HFF-Myc (cell line): ENCODE measurements at regions not wholly inside any gene's neighbourhood (a gene's known extent, or its start where the extent isn't known, plus 50 kb on each side); places are given as distances from the start of the nearest gene placed in this dataset.
A peak's percentile ranks its signal among the peaks of the same experiment; 100 is the strongest.
"Not testable (repeated sequence)": the region's sequence is repeated elsewhere in the genome, so short reads cannot be mapped to it uniquely, and the experiment has no call there.

Experiments
- DNase-seq: peaks from one replicate; pipeline ENCODE4 v3.0.0-alpha.2; 2011; ENCODE audit warnings: low read depth; ENCODE audit errors: extremely low read depth
- H3K4me3 ChIP-seq: replicated peaks from 2 replicates; pipeline ENCODE4 v1.5.1; 2011; ENCODE audit warnings: low read depth, mild to moderate bottlenecking, control low read depth, low read length

GRCh38 chr10:46733635-46734261 is 154.8 kb downstream of the SYT15 start:
- not testable (repeated sequence) for DNase-seq, H3K4me3 ChIP-seq

GRCh38 chr10:46734262-46734642 is 155.3 kb downstream of the SYT15 start:
- not testable (repeated sequence) for H3K4me3 ChIP-seq, DNase-seq

GRCh38 chr10:46739919-46740318 is 161.0 kb downstream of the SYT15 start:
- H3K4me3 ChIP-seq, DNase-seq: not testable (repeated sequence)

GRCh38 chr10:46740368-46740767 is 161.4 kb downstream of the SYT15 start:
- not testable (repeated sequence) for DNase-seq, H3K4me3 ChIP-seq

GRCh38 chr10:46749003-46749402 is 162.2 kb upstream of the PTPN20 start:
- H3K4me3 ChIP-seq, DNase-seq: not testable (repeated sequence)

- not testable (repeated sequence) for DNase-seq, H3K4me3 ChIP-seq
Measured at GRCh38 chr10:46749470-46749869, 161.8 kb upstream of the PTPN20 start.

GRCh38 chr10:46753763-46754162 is 157.5 kb upstream of the PTPN20 start:
- H3K4me3 ChIP-seq, DNase-seq: not testable (repeated sequence)

- DNase-seq, H3K4me3 ChIP-seq: not testable (repeated sequence)
Measured at GRCh38 chr10:46761471-46761870, 149.8 kb upstream of the PTPN20 start.

GRCh38 chr10:46768515-46769291 is 142.5 kb upstream of the PTPN20 start:
- H3K4me3 ChIP-seq, DNase-seq: not testable (repeated sequence)

GRCh38 chr10:46773178-46773896 is 137.9 kb upstream of the PTPN20 start:
- DNase-seq, H3K4me3 ChIP-seq: not testable (repeated sequence)

- H3K4me3 ChIP-seq, DNase-seq: not testable (repeated sequence)
Measured at GRCh38 chr10:46773897-46774236, 137.4 kb upstream of the PTPN20 start.

- not testable (repeated sequence) for H3K4me3 ChIP-seq, DNase-seq
Measured at GRCh38 chr10:46774366-46774765, 136.9 kb upstream of the PTPN20 start.

- DNase-seq, H3K4me3 ChIP-seq: not testable (repeated sequence)
Measured at GRCh38 chr10:46774945-46775667, 136.1 kb upstream of the PTPN20 start.

- not testable (repeated sequence) for DNase-seq, H3K4me3 ChIP-seq
Measured at GRCh38 chr10:46775668-46776059, 135.6 kb upstream of the PTPN20 start.

GRCh38 chr10:46779571-46779970 is 131.7 kb upstream of the PTPN20 start:
- not testable (repeated sequence) for H3K4me3 ChIP-seq
- DNase-seq: peak; percentile 2

GRCh38 chr10:46780164-46780563 is 131.1 kb upstream of the PTPN20 start:
- H3K4me3 ChIP-seq, DNase-seq: not testable (repeated sequence)

GRCh38 chr10:46781001-46781400 is 130.2 kb upstream of the PTPN20 start:
- not testable (repeated sequence) for DNase-seq, H3K4me3 ChIP-seq

- H3K4me3 ChIP-seq: not testable (repeated sequence)
- peak; percentile 6 for DNase-seq
Measured at GRCh38 chr10:46782001-46782874, 129.0 kb upstream of the PTPN20 start.
